ENCODE measurements at regions not wholly inside any gene's neighbourhood (a gene's known extent, or its start where the extent isn't known, plus 50 kb on each side); places are given as distances from the start of the nearest gene placed in this dataset.

DNA sequence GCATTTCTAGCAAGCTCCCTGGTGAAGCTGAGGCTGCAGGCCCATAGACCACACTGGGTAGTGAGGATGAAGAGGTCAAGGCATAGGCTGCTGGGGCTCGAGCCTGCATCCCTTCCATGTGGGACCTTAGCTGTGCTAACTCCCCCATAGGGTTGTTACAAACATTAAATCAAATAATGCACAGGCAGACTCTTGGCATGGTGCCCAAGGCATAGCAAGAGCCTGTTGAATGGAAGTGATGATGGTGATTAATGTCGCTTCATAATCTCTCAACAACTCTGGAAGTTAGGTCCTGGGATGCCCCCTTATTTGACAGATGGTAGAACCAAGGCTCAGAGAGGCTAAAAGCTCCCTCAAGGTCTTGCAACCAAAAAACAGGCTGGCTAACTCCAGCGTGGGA, 283.9 kb upstream of the EEF2KMT start:
- TF ChIP-seq ZNF331 (CRISPR knock-in tag; IDR thresholded peaks at IDR 0.05), result no peak
- no peak for TF ChIP-seq HNRNPL (IDR thresholded peaks at IDR 0.05; ENCODE audit: low read depth, low read length)
- no peak for TF ChIP-seq ZNF644 (CRISPR knock-in tag; IDR thresholded peaks at IDR 0.05; ENCODE audit: low read depth)
- TF ChIP-seq JUN (CRISPR knock-in tag; IDR thresholded peaks at IDR 0.05), result no peak
- TF ChIP-seq, protein P1, sequence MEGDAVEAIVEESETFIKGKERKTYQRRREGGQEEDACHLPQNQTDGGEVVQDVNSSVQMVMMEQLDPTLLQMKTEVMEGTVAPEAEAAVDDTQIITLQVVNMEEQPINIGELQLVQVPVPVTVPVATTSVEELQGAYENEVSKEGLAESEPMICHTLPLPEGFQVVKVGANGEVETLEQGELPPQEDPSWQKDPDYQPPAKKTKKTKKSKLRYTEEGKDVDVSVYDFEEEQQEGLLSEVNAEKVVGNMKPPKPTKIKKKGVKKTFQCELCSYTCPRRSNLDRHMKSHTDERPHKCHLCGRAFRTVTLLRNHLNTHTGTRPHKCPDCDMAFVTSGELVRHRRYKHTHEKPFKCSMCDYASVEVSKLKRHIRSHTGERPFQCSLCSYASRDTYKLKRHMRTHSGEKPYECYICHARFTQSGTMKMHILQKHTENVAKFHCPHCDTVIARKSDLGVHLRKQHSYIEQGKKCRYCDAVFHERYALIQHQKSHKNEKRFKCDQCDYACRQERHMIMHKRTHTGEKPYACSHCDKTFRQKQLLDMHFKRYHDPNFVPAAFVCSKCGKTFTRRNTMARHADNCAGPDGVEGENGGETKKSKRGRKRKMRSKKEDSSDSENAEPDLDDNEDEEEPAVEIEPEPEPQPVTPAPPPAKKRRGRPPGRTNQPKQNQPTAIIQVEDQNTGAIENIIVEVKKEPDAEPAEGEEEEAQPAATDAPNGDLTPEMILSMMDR (CRISPR knock-in tag; IDR thresholded peaks at IDR 0.05), result no peak
- TF ChIP-seq ZBTB7B (CRISPR knock-in tag; IDR thresholded peaks at IDR 0.05), result no peak
- TF ChIP-seq ZNF253 (CRISPR knock-in tag; IDR thresholded peaks at IDR 0.05; ENCODE audit: borderline replicate concordance), result no peak
- no peak for TF ChIP-seq REST (IDR thresholded peaks at IDR 0.05; ENCODE audit: borderline replicate concordance in 1 of 2, low read depth in 1 of 2, low read length in 2 of 2)
- no peak for TF ChIP-seq RBM22 (optimal IDR thresholded peaks at IDR 0.05; ENCODE audit: low read length)
- no peak for TF ChIP-seq TCF7L2 (IDR thresholded peaks at IDR 0.05; ENCODE audit: low read depth, low read length)
- no peak for TF ChIP-seq THRA (CRISPR knock-in tag; IDR thresholded peaks at IDR 0.05; ENCODE audit: borderline replicate concordance)
- TF ChIP-seq TCF12 (IDR thresholded peaks at IDR 0.05), result no peak
- no peak for TF ChIP-seq TCF12 (CRISPR knock-in tag; IDR thresholded peaks at IDR 0.05)
- TF ChIP-seq FOXP4 (CRISPR knock-in tag; IDR thresholded peaks at IDR 0.05), result no peak
- TF ChIP-seq SETDB1 (CRISPR knock-in tag; IDR thresholded peaks at IDR 0.05; ENCODE audit: borderline replicate concordance), result no peak

Data from HepG2 (cell line).